HG03442 (cell line): ENCODE measurements at regions not wholly inside any gene's neighbourhood (a gene's known extent, or its start where the extent isn't known, plus 50 kb on each side); places are given as distances from the start of the nearest gene placed in this dataset.

Experiments used
- ATAC-seq: cut with Tn5 transposase; IDR thresholded peaks from one replicate; pipeline ENCODE4 v1.9.1; 2021; ENCODE audit warnings: mild to moderate bottlenecking, moderate library complexity; ENCODE audit not compliant: unreplicated experiment

GRCh38 chr16:86632206-86632605 is 53.9 kb downstream of the FOXL1 start:
- ATAC-seq: no peak

GRCh38 chr16:86632944-86633343 is 54.6 kb downstream of the FOXL1 start:
- ATAC-seq: no peak

GRCh38 chr16:86634292-86634691 is 55.9 kb downstream of the FOXL1 start:
- no peak for ATAC-seq

- ATAC-seq: no peak
Measured at GRCh38 chr16:86635176-86635876, 57.0 kb downstream of the FOXL1 start.

GRCh38 chr16:86635926-86636325 is 57.6 kb downstream of the FOXL1 start:
- no peak for ATAC-seq

- no peak for ATAC-seq
Measured at GRCh38 chr16:86637744-86638143, 59.4 kb downstream of the FOXL1 start.

- ATAC-seq: no peak
Measured at GRCh38 chr16:86638642-86639041, 60.3 kb downstream of the FOXL1 start.

GRCh38 chr16:86639354-86639753 is 61.0 kb downstream of the FOXL1 start:
- no peak for ATAC-seq

GRCh38 chr16:86640265-86640843 is 62.0 kb downstream of the FOXL1 start:
- no peak for ATAC-seq

GRCh38 chr16:86642087-86642486 is 63.7 kb downstream of the FOXL1 start:
- no peak for ATAC-seq

GRCh38 chr16:86643671-86644070 is 65.3 kb downstream of the FOXL1 start:
- no peak for ATAC-seq

GRCh38 chr16:86647561-86647960 is 69.2 kb downstream of the FOXL1 start:
- no peak for ATAC-seq

- no peak for ATAC-seq
Measured at GRCh38 chr16:86649875-86650274, 71.5 kb downstream of the FOXL1 start.

- no peak for ATAC-seq
Measured at GRCh38 chr16:86651013-86651627, 72.8 kb downstream of the FOXL1 start.

GRCh38 chr16:86651823-86652222 is 73.5 kb downstream of the FOXL1 start:
- no peak for ATAC-seq

GRCh38 chr16:86653285-86654006 is 75.1 kb downstream of the FOXL1 start:
- no peak for ATAC-seq

- ATAC-seq: no peak
Measured at GRCh38 chr16:86657972-86658371, 79.6 kb downstream of the FOXL1 start.

- ATAC-seq: no peak
Measured at GRCh38 chr16:86660623-86661022, 82.3 kb downstream of the FOXL1 start.

- no peak for ATAC-seq
Measured at GRCh38 chr16:86661706-86662105, 83.4 kb downstream of the FOXL1 start.

GRCh38 chr16:86662195-86662594 is 83.8 kb downstream of the FOXL1 start:
- ATAC-seq: no peak

- ATAC-seq: no peak
Measured at GRCh38 chr16:86662740-86663139, 84.4 kb downstream of the FOXL1 start.
